Mammary epithelial cell (primary cell): ENCODE measurements at regions not wholly inside any gene's neighbourhood (a gene's known extent, or its start where the extent isn't known, plus 50 kb on each side); places are given as distances from the start of the nearest gene placed in this dataset.

Source experiments
- CTCF ChIP-seq, 2 donors: IDR thresholded peaks in 1 of 2; conservative IDR thresholded peaks in 1 of 2; 2 replicates each; pipeline ENCODE4 v1.5.1; 2011 to 2012; ENCODE audit warnings: inconsistent platforms in 2 of 2, low read length in 2 of 2, mild to moderate bottlenecking in 2 of 2, control low read depth in 1 of 2, low read depth in 1 of 2; ENCODE audit not compliant: insufficient read depth in 1 of 2; ENCODE audit errors: extremely low read depth in 1 of 2
- EZH2 ChIP-seq: IDR thresholded peaks from 2 replicates; pipeline ENCODE4 v1.6.1; 2012; ENCODE audit warnings: low read length, inconsistent platforms, borderline replicate concordance

GRCh38 chr14:65846196-65846868 lies 433.8 kb downstream of the FUT8 start:
- TF ChIP-seq CTCF (conservative IDR thresholded peaks at IDR 0.05 in 1 of 2, IDR thresholded peaks at IDR 0.05 in 1 of 2; ENCODE audit: extremely low read depth in 1 of 2, insufficient read depth in 1 of 2, low read depth in 1 of 2, low read length in 2 of 2), result no peak
- no peak for TF ChIP-seq EZH2
